ENCODE measurements at regions not wholly inside any gene's neighbourhood (a gene's known extent, or its start where the extent isn't known, plus 50 kb on each side); places are given as distances from the start of the nearest gene placed in this dataset.

DNA sequence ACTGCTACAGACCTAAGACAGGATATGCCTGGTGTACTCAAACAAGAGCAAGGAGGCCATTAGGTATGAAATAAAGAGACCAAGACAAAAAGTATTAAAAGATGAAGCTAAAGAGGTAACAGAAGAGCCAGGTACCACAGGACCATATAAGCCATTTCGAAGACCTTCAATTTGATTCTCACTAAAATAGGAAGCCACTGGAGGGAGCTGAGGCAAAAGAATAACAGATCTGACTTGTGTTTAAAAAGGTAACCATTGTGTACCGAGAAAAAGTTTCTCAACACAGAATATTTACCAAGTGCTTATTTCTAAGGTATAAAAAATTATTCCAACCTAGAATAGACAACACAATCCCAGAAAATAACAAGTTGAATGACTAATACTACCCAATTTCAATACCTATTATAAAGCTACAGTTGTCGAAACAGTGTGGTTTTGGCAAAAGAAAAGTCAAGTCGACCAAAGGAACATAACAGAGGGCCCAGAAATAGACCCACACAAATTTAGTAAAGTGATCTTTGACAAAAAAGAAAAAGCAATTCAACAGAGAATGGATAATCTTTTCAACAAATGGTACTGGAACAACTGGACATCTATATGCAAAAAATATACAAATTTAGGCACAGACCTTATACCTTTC lies 125.3 kb upstream of the DST start:
- DNase-seq (ENCODE audit: low spot score): no peak

DNA sequence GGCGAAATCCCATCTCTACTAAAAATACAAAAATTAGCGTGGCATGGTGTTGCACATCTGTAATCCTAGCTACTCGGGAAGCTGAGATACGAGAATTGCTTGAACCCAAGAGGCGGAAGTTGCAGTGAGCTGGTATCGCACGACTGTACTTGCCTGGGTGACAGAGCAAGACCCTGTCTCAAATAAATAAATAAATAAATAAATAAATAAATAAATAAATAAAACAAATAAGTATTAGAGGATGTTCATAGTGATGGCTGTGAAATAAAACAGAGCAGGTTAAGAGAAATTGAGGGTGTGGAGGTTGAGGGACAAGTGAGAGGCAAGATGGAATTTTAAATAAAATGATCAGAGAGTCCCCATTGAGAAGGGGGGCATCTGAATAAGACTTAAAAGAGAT lies 124.7 kb upstream of the DST start:
- DNase-seq (ENCODE audit: low spot score): no peak

DNA sequence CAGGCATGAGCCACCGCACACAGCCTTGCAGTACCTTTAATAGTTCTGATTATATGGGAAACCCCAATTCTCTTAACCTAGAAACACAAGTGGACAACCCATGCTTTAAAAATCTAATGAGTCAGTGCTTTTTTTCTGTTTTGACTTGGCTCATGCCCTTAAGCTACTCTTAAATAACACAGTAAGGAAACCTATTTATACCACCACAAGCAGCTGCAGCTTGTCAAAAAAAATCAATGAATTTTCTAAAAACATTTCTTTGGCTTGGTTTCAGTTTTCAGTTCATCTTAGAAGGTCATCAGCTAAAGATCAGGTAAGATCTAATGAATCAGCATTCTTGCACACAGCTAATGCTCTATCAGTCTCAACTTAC lies 124.1 kb upstream of the DST start:
- no peak for DNase-seq (ENCODE audit: low spot score)

DNA sequence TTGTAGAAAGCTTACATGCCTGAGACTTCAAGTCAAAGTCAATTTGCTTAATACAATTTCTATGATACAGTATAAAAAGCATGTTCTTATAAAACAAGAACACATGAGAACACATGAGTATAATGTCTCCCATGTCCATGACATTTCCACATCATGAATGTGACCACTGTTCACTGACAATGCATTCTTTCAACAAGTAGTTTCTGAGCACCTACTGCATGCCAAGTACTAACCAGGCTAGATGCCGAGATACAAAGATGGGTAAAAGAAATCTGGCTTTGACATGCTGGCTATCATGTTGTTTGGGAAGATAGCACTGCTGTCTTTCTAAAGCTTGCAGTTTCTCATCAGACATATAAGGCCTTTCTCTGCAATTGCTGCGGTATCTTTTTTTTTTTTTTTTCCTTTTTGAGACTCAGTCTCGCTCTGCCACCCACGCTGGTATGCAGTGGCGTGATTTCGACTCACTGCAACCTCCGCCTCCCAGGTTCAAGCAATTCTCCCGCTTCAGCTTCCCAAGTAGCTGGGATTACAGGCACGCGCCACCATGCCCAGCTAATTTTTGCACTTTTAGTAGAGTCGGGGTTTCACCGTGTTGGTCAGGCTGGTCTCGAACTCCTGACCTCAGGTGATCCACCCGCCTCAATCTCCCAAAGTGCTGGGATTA lies 123.6 kb upstream of the DST start:
- no peak for DNase-seq (ENCODE audit: low spot score)

DNA sequence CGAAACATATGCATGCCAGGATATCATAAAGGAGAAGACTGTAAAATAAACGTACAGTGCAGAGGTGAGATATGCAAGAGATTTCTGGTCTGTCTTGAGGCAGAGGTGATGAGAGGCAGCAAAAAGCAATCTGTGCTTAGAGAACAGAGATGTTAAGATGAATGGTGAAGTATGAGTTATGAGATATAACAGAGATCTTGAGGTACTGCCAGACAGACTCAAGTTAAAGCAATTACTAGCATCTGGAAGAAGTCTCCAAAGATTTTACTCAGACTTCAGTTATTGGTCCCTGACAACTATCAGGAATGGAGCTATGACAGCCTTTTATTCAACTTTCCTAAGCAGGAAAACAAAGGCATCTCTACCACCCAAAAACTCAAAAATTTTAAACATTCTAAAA lies 122.8 kb upstream of the DST start:
- DNase-seq (ENCODE audit: low spot score): no peak

DNA sequence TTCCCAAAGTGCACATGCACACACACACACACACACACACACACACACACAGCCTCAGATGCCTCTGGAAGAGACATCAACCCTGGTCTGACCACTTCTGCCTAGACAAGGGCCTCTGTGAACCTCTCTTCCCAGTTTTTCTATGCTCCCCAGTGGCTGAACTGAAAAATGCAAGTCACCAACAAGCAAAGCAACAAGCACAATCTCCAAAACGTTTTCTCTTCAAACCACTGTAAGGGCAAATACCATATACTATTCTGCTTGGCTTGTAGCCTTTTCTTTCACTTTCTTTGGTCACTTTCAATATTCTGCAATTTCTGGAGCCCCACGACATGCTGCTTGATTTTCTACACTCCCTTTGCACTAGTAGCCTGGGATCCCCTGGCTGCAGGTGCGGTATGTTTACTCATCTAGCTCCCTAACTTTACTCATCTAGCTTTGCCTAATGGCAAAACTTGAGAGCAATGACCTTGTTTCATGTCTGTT lies 121.4 kb upstream of the DST start:
- peak; percentile 23 for DNase-seq (ENCODE audit: low spot score)

DNA sequence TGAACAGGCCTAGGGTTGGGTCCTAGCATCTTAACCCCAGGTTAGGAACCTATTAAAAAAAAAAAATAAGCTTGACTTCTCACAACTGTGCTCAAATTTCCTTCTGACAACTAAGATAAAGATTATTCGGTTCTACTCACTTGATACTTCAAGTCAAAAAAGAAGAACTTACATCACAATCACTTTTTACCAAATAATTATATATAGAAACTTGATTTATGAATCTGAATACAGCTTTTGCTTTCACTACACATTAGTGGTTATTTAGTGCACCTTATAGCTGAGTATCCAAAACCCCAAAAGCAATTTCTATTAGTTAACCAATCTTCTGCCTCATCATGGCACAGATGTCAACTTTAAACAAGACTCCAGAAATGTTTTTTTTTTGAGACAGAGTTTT lies 119.0 kb upstream of the DST start:
- DNase-seq (ENCODE audit: low spot score): no peak

DNA sequence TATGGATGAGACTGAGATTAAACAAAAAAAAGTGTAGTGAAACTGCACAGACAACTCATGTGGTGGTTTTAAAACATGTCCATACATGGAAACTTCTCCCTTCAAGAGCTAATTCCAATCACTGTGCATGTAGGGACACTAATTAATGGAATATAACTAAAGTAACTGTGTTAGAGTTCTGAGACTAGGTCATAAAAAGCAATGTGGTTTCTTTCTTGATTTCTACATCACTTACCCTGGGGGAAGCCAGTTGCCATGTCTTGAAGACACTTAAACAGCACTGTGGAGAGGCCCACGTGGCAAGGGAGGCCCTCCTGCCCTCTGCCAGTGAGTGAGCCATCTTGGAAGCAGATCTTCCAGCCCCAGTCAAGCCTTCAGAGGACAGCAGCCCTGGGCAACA lies 118.2 kb upstream of the DST start:
- no peak for DNase-seq (ENCODE audit: low spot score)

DNA sequence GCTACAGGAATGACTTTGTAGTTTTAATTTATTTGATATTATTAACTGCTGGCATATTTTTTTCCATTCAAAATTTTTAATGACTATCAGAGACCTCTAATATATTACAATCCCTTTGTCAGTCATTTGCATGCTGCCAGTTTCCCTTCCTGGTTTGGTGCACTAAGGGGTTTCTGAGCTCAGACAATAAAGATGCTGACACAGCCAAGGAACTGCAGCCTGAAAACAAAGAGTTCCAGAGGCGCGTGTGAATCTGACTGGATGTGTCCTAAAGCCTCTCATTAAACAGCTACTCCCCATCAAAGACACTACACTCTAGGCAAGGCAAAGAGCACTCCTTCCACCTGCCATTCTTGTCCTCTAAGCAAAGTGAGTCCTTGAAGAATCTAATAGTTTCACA lies 116.8 kb upstream of the DST start:
- DNase-seq (ENCODE audit: low spot score): no peak

DNA sequence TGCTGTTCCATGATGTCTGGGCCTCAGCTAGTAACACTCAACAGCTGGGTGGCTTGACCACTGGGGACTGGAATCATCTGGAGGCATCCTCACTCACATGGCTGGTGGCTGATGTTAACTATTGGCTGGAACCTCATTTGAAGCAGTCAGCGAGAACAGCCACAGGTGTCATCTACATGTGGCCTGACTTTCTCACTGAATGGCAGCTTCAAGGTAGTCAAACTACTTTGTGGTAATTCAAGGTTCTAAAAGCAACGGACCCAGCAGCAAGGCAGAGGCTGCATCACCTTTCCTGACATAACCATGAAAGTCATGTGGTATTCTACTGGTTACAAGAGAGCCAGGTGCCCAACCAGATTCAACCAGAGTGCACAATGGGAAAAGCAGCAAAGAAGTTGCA lies 115.9 kb upstream of the DST start:
- no peak for DNase-seq (ENCODE audit: low spot score)

DNA sequence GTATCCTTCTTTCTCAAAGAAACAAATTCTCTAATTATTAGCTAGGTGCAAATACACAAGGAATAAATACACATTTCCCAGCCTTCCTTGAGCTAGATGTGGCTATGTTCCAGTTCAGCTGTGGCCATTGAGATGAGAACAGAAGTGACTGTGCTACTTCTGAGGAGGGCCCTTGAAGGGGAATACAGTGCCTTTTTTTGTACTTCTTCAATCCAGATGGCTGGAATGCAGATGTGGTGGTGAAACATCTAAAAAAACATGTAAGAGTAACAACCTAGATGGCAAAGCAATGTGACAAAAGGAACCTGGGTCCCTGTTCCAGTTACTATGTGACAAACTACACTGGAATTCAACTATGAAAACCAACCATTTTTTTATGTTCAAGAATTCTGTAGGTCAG lies 115.4 kb upstream of the DST start:
- DNase-seq (ENCODE audit: low spot score): peak; percentile 34

DNA sequence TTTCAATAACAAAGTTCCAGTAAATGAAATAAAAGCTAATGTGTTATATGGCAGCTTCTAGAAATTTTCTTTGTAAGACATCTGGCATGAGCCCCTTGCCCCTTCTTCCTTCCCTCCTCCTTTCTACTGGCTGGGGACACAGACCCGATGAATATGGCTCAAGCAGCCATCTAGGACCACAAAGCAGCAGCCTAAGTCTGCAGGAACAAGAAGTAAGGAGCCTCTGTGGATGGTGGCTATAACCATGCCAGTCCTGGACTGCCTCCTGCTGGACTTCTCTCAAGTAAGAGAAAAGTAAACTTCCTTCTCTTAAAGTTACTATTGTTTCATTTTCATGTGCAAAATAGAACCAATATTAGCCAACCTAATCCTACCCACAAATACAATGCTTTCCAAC lies 114.9 kb upstream of the DST start:
- DNase-seq (ENCODE audit: low spot score): no peak

DNA sequence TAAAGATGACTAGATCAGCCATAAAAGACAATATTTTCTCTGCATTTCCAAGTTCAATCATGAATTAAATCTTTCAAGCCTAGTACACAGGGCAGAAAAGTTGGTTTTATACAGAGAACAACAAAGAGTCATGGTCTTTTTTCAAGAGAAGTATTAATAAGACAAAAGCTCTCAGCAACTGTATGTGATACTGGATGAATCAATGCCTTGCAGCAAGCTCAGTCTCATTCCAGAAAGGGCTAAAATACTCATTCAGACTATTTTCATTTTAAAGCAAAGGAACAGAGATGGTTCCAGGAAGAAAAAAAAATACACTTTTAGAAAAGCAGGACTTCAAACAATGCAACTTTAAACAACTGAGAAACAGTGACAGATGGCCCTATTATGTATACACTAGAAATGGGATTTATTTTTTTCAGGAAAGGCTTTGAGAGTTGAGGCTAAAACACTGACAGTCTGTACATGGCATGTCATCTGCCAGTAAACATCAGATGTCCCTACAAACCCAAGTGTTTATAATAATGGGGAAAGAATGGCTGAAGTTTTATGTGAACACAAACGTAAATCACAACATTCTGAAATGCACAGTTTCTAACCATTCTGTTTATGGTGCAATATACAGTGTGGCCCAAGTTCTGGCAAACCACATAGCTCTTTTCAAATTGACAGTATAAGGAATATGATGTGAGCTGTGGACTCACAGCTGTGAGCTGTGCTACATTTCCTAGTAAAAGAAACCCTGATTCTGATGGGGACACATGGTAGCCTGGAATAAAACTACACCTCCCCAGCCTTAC lies 114.3 kb upstream of the DST start:
- no peak for DNase-seq (ENCODE audit: low spot score)

DNA sequence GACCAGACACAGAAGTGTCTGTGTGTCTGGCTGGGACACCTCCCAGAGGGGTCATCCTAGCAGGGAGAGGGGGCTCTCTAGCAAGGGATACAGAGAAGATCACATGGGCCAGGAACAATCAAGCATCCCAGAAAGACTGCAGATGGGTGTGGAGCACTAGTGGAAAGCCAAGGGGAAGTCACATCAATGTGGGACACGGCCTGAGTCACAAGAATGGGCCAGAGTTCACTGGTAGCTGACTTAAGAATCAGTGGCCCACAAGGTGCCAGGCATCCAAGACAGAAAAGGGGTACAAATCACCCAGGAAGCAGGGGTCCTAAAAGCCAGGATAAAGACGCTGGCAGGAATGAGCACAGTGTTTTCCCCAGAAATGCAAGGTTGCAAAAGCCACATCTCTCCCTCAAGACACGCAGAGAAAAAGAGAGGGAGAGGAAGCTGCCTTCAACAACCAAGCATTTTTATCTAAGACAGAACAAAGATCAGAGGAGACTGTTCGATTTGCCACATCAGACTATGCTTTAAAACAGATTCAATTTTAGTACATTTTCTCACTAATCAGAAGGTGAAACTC lies 113.6 kb upstream of the DST start:
- DNase-seq (ENCODE audit: low spot score): no peak

DNA sequence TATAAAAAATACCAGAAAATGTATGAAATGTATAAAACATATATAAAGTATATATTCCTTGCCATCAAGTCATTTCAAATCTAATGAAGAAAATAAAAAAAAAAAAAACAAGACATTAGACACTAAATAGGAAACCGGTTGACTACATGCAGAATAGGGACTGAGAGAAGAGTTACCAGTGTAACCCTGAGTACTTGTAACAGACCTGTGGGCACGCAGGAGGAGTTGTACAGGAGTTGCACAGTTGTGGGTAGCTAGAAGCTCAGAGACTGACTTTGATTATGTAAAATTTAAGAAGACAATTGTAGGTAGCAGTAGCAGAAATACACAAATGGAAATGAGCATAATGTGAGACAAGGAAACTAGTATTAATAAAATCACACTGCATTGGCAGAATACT lies 112.4 kb upstream of the DST start:
- no peak for DNase-seq (ENCODE audit: low spot score)

DNA sequence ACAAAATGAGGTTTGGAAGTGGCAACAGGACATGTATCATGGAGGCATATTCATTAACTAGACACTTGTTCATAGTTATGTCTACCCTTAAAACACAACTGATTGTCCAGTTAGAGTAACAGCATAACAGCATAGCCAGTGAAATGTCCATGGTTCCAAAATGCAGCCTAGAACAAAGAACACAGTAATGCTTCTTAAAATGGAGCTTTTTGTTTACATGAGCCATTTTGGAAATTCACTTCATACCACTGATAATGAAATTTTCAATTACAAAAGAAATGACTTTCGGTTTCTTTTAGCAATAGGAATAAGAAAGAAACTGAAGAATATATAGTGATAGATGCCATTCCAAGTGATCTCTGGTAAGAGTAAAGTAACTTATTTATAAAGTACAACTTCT lies 111.1 kb upstream of the DST start:
- DNase-seq (ENCODE audit: low spot score): no peak

DNA sequence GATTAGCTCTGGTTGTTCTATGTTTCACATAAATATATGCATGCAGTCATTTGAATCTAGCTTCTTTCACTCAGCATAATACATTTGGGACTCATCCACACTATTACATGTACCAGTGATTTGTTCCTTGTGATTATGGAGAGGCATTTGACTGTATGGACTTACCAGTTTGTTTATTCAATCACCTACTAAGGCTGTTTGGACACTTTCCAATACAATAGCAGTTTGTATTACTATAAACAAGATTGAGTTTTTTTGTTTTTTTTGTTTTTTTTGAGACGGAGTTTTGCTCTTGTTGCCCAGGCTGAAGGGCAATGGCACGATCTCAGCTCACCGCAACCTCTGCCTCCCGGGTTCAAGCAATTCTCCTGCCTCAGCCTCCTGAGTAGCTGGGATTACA lies 109.8 kb upstream of the DST start:
- DNase-seq (ENCODE audit: low spot score): no peak

DNA sequence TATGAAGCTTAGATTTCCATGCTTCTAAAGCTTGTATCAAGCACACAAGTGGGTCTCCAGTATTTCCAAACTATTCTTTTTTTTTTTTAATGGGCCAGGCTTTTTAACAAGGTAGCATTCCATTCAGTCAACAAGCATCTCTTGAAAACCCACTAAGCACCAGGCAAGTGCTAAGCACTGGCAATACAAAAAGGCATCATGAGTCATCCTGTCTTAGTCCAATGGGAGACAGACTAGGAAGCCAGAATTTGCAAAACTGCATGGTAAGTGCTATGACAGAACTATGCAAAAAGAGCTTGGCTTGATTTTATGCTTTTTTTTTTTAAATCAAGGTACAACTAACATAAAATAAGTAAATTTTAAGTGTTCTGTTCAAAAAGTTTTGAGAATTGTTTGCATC lies 109.3 kb upstream of the DST start:
- peak; percentile 36 for DNase-seq (ENCODE audit: low spot score)

DNA sequence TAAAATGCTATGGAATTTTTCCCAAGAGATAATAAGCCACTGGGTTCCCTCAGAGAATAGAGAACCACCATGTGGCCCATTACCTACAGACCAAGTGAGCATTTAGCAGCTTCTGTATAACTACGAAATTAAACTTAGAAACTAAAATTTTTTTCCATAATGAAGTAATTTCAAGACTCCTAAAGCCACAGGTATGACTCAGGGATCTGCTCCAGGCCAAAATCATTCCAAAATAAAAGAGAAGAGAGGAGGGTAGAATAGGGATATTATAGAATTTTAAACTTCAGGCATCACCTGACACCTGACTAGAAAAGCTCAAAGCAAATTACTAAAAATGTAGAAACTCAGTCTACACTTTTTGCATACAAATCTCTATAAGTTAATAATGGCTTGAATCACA lies 108.9 kb upstream of the DST start:
- no peak for DNase-seq (ENCODE audit: low spot score)

DNA sequence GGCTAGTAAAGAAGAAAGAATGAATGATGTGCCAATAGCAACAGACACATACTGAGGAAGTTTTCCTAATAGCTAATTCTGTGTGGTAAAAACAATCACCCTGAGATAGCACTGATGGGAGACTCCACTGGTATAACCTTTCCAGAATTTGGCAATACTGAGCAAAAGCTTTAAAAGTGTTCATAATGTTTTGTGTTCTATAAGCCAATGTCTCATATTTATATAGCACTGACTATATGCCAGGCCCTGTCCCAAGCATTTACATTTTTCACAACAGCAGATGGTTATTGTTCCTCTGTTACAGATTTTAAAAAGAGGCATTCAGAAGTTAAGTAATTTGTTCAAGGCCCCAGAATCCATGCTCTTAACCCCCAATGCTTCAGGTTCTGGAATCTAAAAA lies 108.0 kb upstream of the DST start:
- no peak for DNase-seq (ENCODE audit: low spot score)

DNA sequence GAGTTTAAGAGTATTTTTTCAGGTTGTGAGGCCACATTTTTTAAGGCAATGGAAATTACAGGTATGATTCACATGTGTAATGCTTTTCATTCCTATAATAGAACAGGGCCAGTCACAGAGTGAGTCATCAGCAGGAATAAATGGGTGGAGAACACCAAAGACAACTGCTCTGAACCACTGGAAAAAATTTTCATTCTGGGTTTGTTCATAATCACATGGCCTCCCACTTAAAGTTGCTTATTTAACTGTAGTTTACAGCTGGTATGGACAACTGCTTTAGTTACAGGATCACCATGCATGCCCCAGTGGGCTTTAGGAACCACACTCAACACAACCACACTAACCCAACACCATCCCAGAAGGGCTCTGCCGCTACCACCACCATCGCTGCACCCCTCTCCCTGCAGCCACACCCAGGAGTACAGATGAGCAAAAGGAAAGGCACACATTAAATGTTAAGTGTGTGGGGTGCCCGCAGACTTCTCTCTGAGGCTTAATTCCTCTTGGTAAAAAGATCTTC lies 107.0 kb upstream of the DST start:
- peak; percentile 69 for DNase-seq (ENCODE audit: low spot score)

DNA sequence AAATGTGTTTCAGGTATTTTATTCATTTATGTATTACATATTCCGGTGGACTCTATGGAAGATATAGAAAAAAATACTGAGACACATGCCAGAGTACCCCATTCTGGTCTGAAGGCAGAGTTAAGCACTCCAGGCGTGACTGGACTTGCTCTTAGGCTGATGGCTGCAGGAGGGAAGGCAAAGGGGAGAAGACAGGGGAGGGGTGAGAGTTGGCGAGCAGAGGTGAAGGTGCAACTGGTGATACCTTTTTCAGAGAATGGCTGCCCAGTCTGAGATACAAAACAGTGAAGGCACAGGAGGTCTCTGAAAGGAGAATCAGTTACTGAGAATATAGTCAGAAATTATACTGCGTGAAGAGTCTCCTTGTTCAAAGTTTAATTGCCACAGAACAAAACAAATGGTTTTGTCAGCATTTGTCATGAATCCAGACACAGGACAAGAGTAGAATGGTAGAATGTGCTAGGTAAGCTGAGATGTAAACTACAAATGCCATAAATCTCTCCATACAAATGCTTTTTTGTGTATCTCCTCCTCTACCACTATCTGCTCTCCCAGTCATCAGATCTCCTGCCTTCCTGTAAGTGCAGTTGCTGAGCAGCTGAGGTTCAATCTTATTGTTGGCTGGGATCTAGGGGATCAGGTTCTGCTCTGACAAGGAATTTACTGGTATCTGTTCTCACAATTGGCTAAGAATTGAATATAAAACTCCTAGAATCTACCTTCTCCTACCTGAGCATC lies 104.2 kb upstream of the DST start:
- DNase-seq (ENCODE audit: low spot score): no peak
